H1 (cell line): ENCODE measurements at regions not wholly inside any gene's neighbourhood (a gene's known extent, or its start where the extent isn't known, plus 50 kb on each side); places are given as distances from the start of the nearest gene placed in this dataset.
A peak's percentile ranks its signal among the peaks of the same experiment; 100 is the strongest.

Experiments
- ASH2L ChIP-seq: fragments of 200-600, 300-600 bp; sonication (generic); IDR thresholded peaks from one replicate; pipeline ENCODE4 v1.7.1; 2017; ENCODE audit warnings: low read length
- ATF2 ChIP-seq: IDR thresholded peaks from 2 replicates; pipeline ENCODE4 v1.6.1; 2012; ENCODE audit warnings: low read length, inconsistent platforms
- CEBPB ChIP-seq: IDR thresholded peaks from 2 replicates; pipeline ENCODE4 v1.6.1; 2012; ENCODE audit warnings: low read depth, low read length
- CHD1 ChIP-seq: IDR thresholded peaks from 2 replicates; pipeline ENCODE4 v1.6.1; 2012; ENCODE audit warnings: low read depth, low read length, improper control_type of control experiment
- CREB1 ChIP-seq: IDR thresholded peaks from 2 replicates; pipeline ENCODE4 v1.6.1; 2012; ENCODE audit warnings: inconsistent platforms
- EP300 ChIP-seq, 2 experiments: IDR thresholded peaks; 1 replicate in 1 of 2; 2 replicates in 1 of 2; pipeline ENCODE4 v1.6.1; 2011 to 2012; ENCODE audit warnings: low read depth in 2 of 2, low read length in 2 of 2, mild to moderate bottlenecking in 2 of 2, borderline replicate concordance in 1 of 2, inconsistent platforms in 1 of 2, moderate library complexity in 1 of 2
- JUND ChIP-seq: IDR thresholded peaks from 2 replicates; pipeline ENCODE4 v1.6.1; 2011; ENCODE audit warnings: mild to moderate bottlenecking, improper control_type of control experiment, low read length
- KDM4A ChIP-seq: IDR thresholded peaks from one replicate; pipeline ENCODE4 v1.7.1; 2012; ENCODE audit warnings: low read depth, mild to moderate bottlenecking, moderate library complexity, low read length, inconsistent platforms; ENCODE audit not compliant: severe bottlenecking
- MAFK ChIP-seq: IDR thresholded peaks from 2 replicates; pipeline ENCODE4 v1.6.1; 2012; ENCODE audit warnings: low read depth, mild to moderate bottlenecking, improper control_type of control experiment, low read length
- MAX ChIP-seq: IDR thresholded peaks from 2 replicates; pipeline ENCODE4 v1.6.1; 2012; ENCODE audit warnings: inconsistent platforms
- NRF1 ChIP-seq: IDR thresholded peaks from 2 replicates; pipeline ENCODE4 v1.6.1; 2011; ENCODE audit warnings: mild to moderate bottlenecking, low read depth, low read length, improper control_type of control experiment
- PHF8 ChIP-seq: fragments of 200-600 bp; sonication (generic); conservative IDR thresholded peaks from 2 replicates; pipeline ENCODE4 v1.7.1; 2012; ENCODE audit warnings: low read depth, mild to moderate bottlenecking, inconsistent platforms, low read length, moderate library complexity
- POLR2A ChIP-seq, 2 experiments: IDR thresholded peaks; 1 replicate in 1 of 2; 2 replicates in 1 of 2; pipeline ENCODE4 v1.6.1; 2011; ENCODE audit warnings: low read depth in 2 of 2, low read length in 2 of 2, mild to moderate bottlenecking in 2 of 2; ENCODE audit errors: control extremely low read depth in 1 of 2
- RBBP5 ChIP-seq: IDR thresholded peaks from 2 replicates; pipeline ENCODE4 v1.7.1; 2012; ENCODE audit warnings: low read depth, mild to moderate bottlenecking, inconsistent platforms, low read length, moderate library complexity, borderline replicate concordance
- SAP30 ChIP-seq: fragments of 300-600 bp; sonication (generic); IDR thresholded peaks from 2 replicates; pipeline ENCODE4 v1.7.1; 2012; ENCODE audit warnings: low read length, moderate library complexity, mild to moderate bottlenecking, inconsistent platforms; ENCODE audit not compliant: insufficient read depth, insufficient replicate concordance
- SP4 ChIP-seq: IDR thresholded peaks from 2 replicates; pipeline ENCODE4 v1.6.1; 2012; ENCODE audit warnings: low read length, inconsistent platforms
- USF2 ChIP-seq: IDR thresholded peaks from 2 replicates; pipeline ENCODE4 v1.6.1; 2011; ENCODE audit warnings: low read length, improper control_type of control experiment

GRCh38 chr11:70647188-70648166 lies 249.1 kb downstream of the CTTN start (continued):
- TF ChIP-seq CREB1 (no peak), ATF2 (no peak), SAP30 (no peak), KDM4A (no peak), NRF1 (no peak), MAFK (no peak), PHF8 (no peak), USF2 (no peak), MAX (peak; percentile 47), ASH2L (peak; percentile 58), POLR2A (IDR thresholded peaks at IDR 0.05; ENCODE audit: control extremely low read depth in 1 of 2, low read depth in 2 of 2, low read length in 2 of 2) (no peak), RBBP5 (no peak), SP4 (no peak), EP300 (IDR thresholded peaks at IDR 0.05; ENCODE audit: borderline replicate concordance in 1 of 2, low read depth in 2 of 2, low read length in 2 of 2) (peak in 1 of 2 experiments; percentile 64; a peak in 1 of 3 replicates), JUND (no peak), CEBPB (peak; percentile 81), CHD1 (no peak)
